Heart right ventricle (tissue), 16 donors: ENCODE measurements at regions not wholly inside any gene's neighbourhood (a gene's known extent, or its start where the extent isn't known, plus 50 kb on each side); places are given as distances from the start of the nearest gene placed in this dataset.

Experiments
- ATAC-seq, 8 donors: fragments of 200-7000 bp; cut with Tn5 transposase; one replicate each; pipeline ENCODE4 v1.9.1; 2020; ENCODE audit warnings: mild to moderate bottlenecking in 8 of 8, moderate library complexity in 8 of 8, moderate number of reproducible peaks in 1 of 8
- DNase-seq, 2 donors: peaks; one replicate each; pipeline ENCODE4 v3.0.0-alpha.2; 2020
- H3K27ac ChIP-seq, 10 donors: fragments of 200-600 bp; sonication (generic) in 2 of 10; one replicate each; pipeline versions ENCODE4 v1.5.0 to v1.8.0; 2020 to 2022; ENCODE audit warnings: mild to moderate bottlenecking in 3 of 10
- H3K27me3 ChIP-seq, 7 donors: fragments of 200-600 bp; one replicate each; pipeline ENCODE4 v1.8.0; 2021 to 2022; ENCODE audit warnings: mild to moderate bottlenecking in 2 of 7
- H3K36me3 ChIP-seq, 9 donors: fragments of 200-600 bp; sonication (generic) in 1 of 9; one replicate each; pipeline versions ENCODE4 v1.5.0 to v1.8.0; 2020 to 2022; ENCODE audit warnings: mild to moderate bottlenecking in 2 of 9
- H3K4me1 ChIP-seq, 9 donors: fragments of 200-600 bp; sonication (generic) in 1 of 9; one replicate each; pipeline versions ENCODE4 v1.5.0 to v1.8.0; 2020 to 2022; ENCODE audit warnings: mild to moderate bottlenecking in 4 of 9
- H3K4me3 ChIP-seq, 10 donors: fragments of 200-600 bp; sonication (generic) in 2 of 10; one replicate each; pipeline versions ENCODE4 v1.5.0 to v1.8.0; 2020 to 2022; ENCODE audit warnings: mild to moderate bottlenecking in 7 of 10, moderate library complexity in 2 of 10
- H3K9me3 ChIP-seq, 11 donors: fragments of 200-600 bp in 10 of 11; sonication (generic) in 2 of 11; one replicate each; pipeline versions ENCODE4 v1.5.0 to v1.8.0; 2013 to 2022; ENCODE audit warnings: mild to moderate bottlenecking in 2 of 11, control low read depth in 1 of 11, moderate library complexity in 1 of 11
- WGBS, 2 donors: extraction: QIAGEN DNeasy Blood & Tissue Kit; methylation state at CpG; one replicate each; pipeline ENCODE4 v1.1.7; 2013; ENCODE audit warnings: inconsistent platforms in 1 of 2; 5-methylcytosine and 5-hydroxymethylcytosine counted together
- intact Hi-C, 10 donors: fragments of 100-400 bp; cut with DNase I; formaldehyde crosslinking; loops; one replicate each; pipeline versions ENCODE4 v1.11.1 to v1.14.2; 2022
- TF ChIP-seq, protein P1 (sequence below), 9 donors: fragments of 200-600 bp; sonication (generic) in 2 of 9; IDR thresholded peaks; one replicate each; pipeline versions ENCODE4 v1.5.0 to v1.8.0; 2021 to 2022; ENCODE audit warnings: antibody characterized with exemption in 9 of 9, mild to moderate bottlenecking in 5 of 9, moderate library complexity in 1 of 9
- donor health status: Arrhythmogenic right ventricular cardiomyopathy.
- donor health status: ischemic (EF 13 %, LVEDD 7.1; RV severe dilation, severe dysfunction).
- donor health status: healthy with polysubstance abuse.
- donor health status: DM: no; HTN: yes; CAD: no.
- donor health status: DM: no; HTN: no; CAD: no.
- donor health status: ischemic (EF 25% LVEDD 6.9; RV normal size, moderate dysfunction).
- donor health status: ischemic (EF 25% LVEDD 5.7; RV mildly dilated, moderate dysfunction).
- donor health status: healthy.
- donor health status: DM: yes; HTN: yes; CAD: no.
- donor health status: Ischemic cardiomyopathy.
- donor health status: ischemic (EF 35%, LVEDD 5.7; RV mildly dilated, moderate dysfunction).
- donor health status: nonischemic (EF 11% LVEDD 7.7; RV severe dilation, severe dysfunction).
- donor health status: DM: yes; HTN: yes; CAD: no.
- donor health status: PGD.
- donor health status: ischemic (EF 29% LVEDD 5.4; RV normal size, mild dysfunction).
- donor health status: nonischemic (EF 23%, LVEDD 6.1; RV moderate dilation, normal function).

DNA sequence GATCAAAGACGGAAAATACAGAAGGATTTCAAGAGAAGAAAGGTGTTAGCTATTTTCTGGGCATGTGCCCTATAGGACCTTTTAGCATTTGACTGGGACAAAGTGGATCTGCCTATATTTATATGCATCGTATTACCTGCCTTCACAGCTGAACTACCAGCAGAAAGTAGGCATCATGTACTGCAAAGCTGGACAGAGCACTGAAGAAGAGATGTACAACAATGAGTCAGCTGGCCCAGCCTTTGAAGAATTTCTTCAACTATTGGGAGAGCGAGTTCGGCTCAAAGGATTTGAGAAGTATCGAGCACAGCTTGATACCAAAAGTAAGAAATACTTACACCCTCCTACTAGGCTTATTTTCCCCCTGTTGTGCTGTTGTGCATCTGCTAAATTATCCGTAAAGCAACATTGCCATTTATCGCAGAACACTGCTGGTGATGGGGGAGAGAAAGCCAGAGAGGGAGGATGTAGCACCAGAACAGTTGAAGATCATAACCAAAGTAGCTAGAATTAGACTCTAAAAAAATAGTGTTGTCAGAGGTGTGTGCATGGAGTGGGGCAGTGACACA, 282.0 kb upstream of the RGS6 start:
- WGBS, 2 donors: 96 to 97% methylated on average over 7 of the region's 7 CpGs
- no peak for ATAC-seq
- Histone ChIP-seq H3K9me3 (peaks cover 0 to 23% (median 13%) of the 10 kb centered on the region in 11 donors), H3K4me1 (peaks cover 0 to 14% (median 10%) of the 10 kb centered on the region in 9 donors), H3K27me3 (no peaks in the 10 kb centered on the region), H3K4me3 (no peak overlapping the region), H3K36me3 (peaks cover 0 to 23% (median 0%) of the 10 kb centered on the region in 9 donors), H3K27ac (peak overlapping the region in 1 of 10 donors; percentile 5)
- intact Hi-C loops: loop anchor here in 1 of 10 donors (10.0 kb wide), 1 partner anchor 115 kb away; no protein-coding TSS in a partner anchor
- DNase-seq: no peak
- TF ChIP-seq, protein P1, sequence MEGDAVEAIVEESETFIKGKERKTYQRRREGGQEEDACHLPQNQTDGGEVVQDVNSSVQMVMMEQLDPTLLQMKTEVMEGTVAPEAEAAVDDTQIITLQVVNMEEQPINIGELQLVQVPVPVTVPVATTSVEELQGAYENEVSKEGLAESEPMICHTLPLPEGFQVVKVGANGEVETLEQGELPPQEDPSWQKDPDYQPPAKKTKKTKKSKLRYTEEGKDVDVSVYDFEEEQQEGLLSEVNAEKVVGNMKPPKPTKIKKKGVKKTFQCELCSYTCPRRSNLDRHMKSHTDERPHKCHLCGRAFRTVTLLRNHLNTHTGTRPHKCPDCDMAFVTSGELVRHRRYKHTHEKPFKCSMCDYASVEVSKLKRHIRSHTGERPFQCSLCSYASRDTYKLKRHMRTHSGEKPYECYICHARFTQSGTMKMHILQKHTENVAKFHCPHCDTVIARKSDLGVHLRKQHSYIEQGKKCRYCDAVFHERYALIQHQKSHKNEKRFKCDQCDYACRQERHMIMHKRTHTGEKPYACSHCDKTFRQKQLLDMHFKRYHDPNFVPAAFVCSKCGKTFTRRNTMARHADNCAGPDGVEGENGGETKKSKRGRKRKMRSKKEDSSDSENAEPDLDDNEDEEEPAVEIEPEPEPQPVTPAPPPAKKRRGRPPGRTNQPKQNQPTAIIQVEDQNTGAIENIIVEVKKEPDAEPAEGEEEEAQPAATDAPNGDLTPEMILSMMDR (IDR thresholded peaks at IDR 0.05): no peak

DNA sequence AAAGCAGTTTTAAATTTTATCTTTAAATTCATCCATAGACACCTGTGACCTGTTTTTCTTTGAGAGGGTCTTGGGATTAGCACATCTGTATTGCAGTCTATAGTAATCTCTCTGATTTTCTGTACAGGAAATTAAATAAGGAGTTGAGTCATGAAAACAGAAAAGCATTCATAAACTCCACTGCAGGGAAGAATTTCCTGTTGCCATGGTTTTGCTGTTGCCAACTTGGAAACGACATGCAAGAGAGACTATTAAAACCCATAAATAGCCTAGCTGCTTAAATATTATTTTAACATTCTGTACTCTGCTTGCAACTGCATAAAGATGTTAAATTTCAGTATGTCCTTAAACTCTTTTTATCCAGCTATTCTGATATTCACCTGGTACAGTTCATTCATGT, 281.0 kb upstream of the RGS6 start:
- peak in 1 of 2 donors; percentile 57 for DNase-seq
- peaks cover 0 to 23% (median 0%) of the 10 kb centered on the region in 9 donors for H3K36me3 ChIP-seq
- TF ChIP-seq, protein P1 (IDR thresholded peaks at IDR 0.05): no peak
- H3K27ac ChIP-seq: peak overlapping the region in 5 of 10 donors; percentile 9 to 54 (median 37)
- no peak overlapping the region for H3K4me3 ChIP-seq
- WGBS, 2 donors: 31 to 45% methylated on average over 1 of the region's 1 CpG
- ATAC-seq: peak in 6 of 8 donors; percentile 30 to 84 (median 76)
- H3K27me3 ChIP-seq: no peaks in the 10 kb centered on the region
- H3K9me3 ChIP-seq: peaks cover 0 to 23% (median 13%) of the 10 kb centered on the region in 11 donors
- peaks cover 0 to 14% (median 10%) of the 10 kb centered on the region in 9 donors for H3K4me1 ChIP-seq
- intact Hi-C loops: loop anchor here in 1 of 10 donors (10.0 kb wide), 1 partner anchor 116 kb away; no protein-coding TSS in a partner anchor

DNA sequence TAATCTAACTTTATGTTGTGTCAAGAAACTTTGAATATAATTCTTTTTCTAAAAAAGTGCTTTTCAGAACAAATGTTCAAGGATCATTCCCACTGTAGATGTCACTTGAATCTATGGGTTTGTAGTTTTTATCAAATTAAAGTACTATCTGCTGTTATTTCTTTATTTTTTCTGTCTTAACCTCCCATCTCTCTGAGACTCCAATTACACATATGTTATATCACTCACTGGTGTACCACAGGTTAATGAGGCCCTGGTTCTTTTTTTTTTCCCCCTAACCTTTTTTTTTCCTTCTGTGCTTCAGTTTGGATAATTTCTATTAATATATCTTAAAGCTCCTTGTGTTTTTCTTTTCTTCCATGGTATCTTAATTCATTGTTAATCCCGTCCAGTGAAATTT, 279.9 kb upstream of the RGS6 start:
- Histone ChIP-seq H3K36me3 (peaks cover 0 to 23% (median 0%) of the 10 kb centered on the region in 9 donors), H3K27me3 (no peaks in the 10 kb centered on the region), H3K4me1 (peaks cover 0 to 14% (median 10%) of the 10 kb centered on the region in 9 donors), H3K27ac (no peak overlapping the region), H3K4me3 (no peak overlapping the region), H3K9me3 (peaks cover 0 to 23% (median 13%) of the 10 kb centered on the region in 11 donors)
- intact Hi-C loops: loop anchor here in 1 of 10 donors (10.0 kb wide), 1 partner anchor 118 kb away; no protein-coding TSS in a partner anchor
- TF ChIP-seq, protein P1 (IDR thresholded peaks at IDR 0.05): no peak
- no peak for ATAC-seq
- DNase-seq: no peak
- WGBS, 2 donors: 92 to 93% methylated on average over 1 of the region's 1 CpG

DNA sequence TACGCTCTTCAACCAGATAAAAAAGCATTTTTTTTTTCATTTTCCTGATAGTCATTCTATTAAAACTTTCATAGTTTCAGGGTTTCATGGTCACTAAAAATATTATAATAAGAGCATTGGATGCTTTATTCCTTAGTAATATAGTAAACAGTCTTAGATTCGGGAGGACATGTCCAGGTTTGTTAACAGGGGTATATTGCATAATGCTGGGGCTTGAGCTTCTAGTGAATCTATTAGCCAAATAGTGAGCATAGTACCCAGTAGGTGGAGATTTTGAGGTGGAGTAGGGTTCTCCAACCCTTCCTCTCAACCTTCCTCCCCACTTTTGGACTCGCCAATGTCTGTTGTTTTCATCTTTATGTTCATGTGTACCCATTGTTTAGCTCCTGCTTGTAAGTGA, 277.4 kb upstream of the RGS6 start:
- DNase-seq (no peak), ATAC-seq (no peak)
- 99 to 100% methylated on average over 3 of the region's 3 CpGs for WGBS, 2 donors
- Histone ChIP-seq H3K36me3 (peaks cover 0 to 23% (median 0%) of the 10 kb centered on the region in 9 donors), H3K27me3 (no peaks in the 10 kb centered on the region), H3K27ac (no peak overlapping the region), H3K4me3 (no peak overlapping the region), H3K9me3 (peaks cover 0 to 23% (median 13%) of the 10 kb centered on the region in 11 donors), H3K4me1 (peaks cover 0 to 27% (median 13%) of the 10 kb centered on the region in 9 donors)
- TF ChIP-seq, protein P1 (IDR thresholded peaks at IDR 0.05): no peak
- intact Hi-C loops: loop anchor here in 1 of 10 donors (10.0 kb wide), 1 partner anchor 120 kb away; no protein-coding TSS in a partner anchor
